Aorta (tissue), 5 donors: ENCODE measurements at regions not wholly inside any gene's neighbourhood (a gene's known extent, or its start where the extent isn't known, plus 50 kb on each side); places are given as distances from the start of the nearest gene placed in this dataset.
A peak's percentile ranks its signal among the peaks of the same experiment; 100 is the strongest.
"Not testable (repeated sequence)": the region's sequence is repeated elsewhere in the genome, so short reads cannot be mapped to it uniquely, and the experiment has no call there.

Experiments
- ATAC-seq: fragments of 200-7000 bp; cut with Tn5 transposase; one replicate; pipeline ENCODE4 v1.9.1; 2022; ENCODE audit warnings: moderate library complexity; ENCODE audit not compliant: low FRiP score
- DNase-seq, 2 donors: peaks; one replicate each; pipeline ENCODE4 v3.0.0-alpha.2; 2020
- H3K27ac ChIP-seq, 2 donors: one replicate each; pipeline ENCODE4 v1.5.1; 2013; ENCODE audit warnings: low read length in 2 of 2, mild to moderate bottlenecking in 2 of 2, moderate library complexity in 2 of 2, control low read depth in 1 of 2, inconsistent platforms in 1 of 2, low read depth in 1 of 2
- H3K27me3 ChIP-seq, 2 donors: one replicate each; pipeline ENCODE4 v1.6.1; 2013; ENCODE audit warnings: control low read depth in 1 of 2, low read length in 1 of 2, mild to moderate bottlenecking in 1 of 2, moderate library complexity in 1 of 2; ENCODE audit not compliant: insufficient read depth in 2 of 2, control insufficient read depth in 1 of 2
- H3K36me3 ChIP-seq, 2 donors: one replicate each; pipeline ENCODE4 v1.6.1; 2013; ENCODE audit warnings: control low read depth in 1 of 2, low read length in 1 of 2, mild to moderate bottlenecking in 1 of 2; ENCODE audit not compliant: insufficient read depth in 2 of 2, control insufficient read depth in 1 of 2
- H3K4me1 ChIP-seq, 2 donors: one replicate each; pipeline ENCODE4 v1.6.1; 2013; ENCODE audit warnings: low read length in 2 of 2, control low read depth in 1 of 2, mild to moderate bottlenecking in 1 of 2, moderate library complexity in 1 of 2; ENCODE audit not compliant: insufficient read depth in 2 of 2, control insufficient read depth in 1 of 2
- H3K4me3 ChIP-seq, 2 donors: one replicate each; pipeline ENCODE4 v1.5.1; 2013; ENCODE audit warnings: low read length in 2 of 2, control low read depth in 1 of 2, mild to moderate bottlenecking in 1 of 2
- H3K9me3 ChIP-seq: one replicate; pipeline ENCODE4 v1.6.1; 2013; ENCODE audit warnings: mild to moderate bottlenecking, low read length; ENCODE audit not compliant: control insufficient read depth
- WGBS, 2 donors: extraction: QIAGEN DNeasy Blood & Tissue Kit; methylation state at CpG; one replicate each; pipeline ENCODE4 v1.1.7; 2013; 5-methylcytosine and 5-hydroxymethylcytosine counted together
- intact Hi-C, 2 donors: fragments of 100-400 bp; cut with DNase I; formaldehyde crosslinking; loops; one replicate each; pipeline versions ENCODE4 v1.14.2 to v1.15.0; 2022
- donor health status: healthy with polysubstance abuse.
- donor health status: Bipolar disorder and iron deficiency.
- donor health status: DM: no; HTN: no; CAD: no.
- donor health status: DM: no; HTN: no; CAD: no.
- donor health status: DM: yes; HTN: yes; CAD: no.

- H3K4me3 ChIP-seq, ATAC-seq, H3K4me1 ChIP-seq, intact Hi-C loops, H3K9me3 ChIP-seq, H3K27me3 ChIP-seq, H3K27ac ChIP-seq, H3K36me3 ChIP-seq, DNase-seq: not testable (repeated sequence)
- WGBS, 2 donors = 61 to 65% methylated on average over 2 of the region's 2 CpGs
Observed at GRCh38 chr22:11060797-11061196, 4467.2 kb upstream of the OR11H1 start.

DNA sequence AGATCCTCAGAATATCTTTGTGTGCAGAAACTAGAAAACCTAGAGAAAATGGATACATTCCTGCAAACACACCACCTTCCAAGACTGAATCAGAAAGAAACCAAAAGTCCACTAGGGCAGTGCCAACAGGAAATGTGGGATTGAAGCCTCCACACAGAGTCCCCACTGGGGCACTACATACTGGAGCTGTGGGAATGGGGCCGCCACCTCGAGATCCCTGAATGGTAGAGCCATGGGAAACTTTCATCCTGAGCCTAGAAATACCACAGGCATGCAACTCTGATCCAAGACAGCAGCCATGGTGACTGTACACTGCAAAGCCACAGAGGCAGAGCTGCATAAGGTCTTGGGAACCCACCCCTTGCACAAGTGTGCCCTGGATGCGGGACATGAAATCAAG, 4465.5 kb upstream of the OR11H1 start:
- intact Hi-C loops, H3K9me3 ChIP-seq, H3K27me3 ChIP-seq, ATAC-seq, H3K36me3 ChIP-seq, H3K4me1 ChIP-seq, H3K4me3 ChIP-seq, H3K27ac ChIP-seq: not testable (repeated sequence)
- peak in 1 of 2 donors; percentile 73 for DNase-seq
- 33 to 38% methylated on average over 2 of the region's 3 CpGs for WGBS, 2 donors

DNA sequence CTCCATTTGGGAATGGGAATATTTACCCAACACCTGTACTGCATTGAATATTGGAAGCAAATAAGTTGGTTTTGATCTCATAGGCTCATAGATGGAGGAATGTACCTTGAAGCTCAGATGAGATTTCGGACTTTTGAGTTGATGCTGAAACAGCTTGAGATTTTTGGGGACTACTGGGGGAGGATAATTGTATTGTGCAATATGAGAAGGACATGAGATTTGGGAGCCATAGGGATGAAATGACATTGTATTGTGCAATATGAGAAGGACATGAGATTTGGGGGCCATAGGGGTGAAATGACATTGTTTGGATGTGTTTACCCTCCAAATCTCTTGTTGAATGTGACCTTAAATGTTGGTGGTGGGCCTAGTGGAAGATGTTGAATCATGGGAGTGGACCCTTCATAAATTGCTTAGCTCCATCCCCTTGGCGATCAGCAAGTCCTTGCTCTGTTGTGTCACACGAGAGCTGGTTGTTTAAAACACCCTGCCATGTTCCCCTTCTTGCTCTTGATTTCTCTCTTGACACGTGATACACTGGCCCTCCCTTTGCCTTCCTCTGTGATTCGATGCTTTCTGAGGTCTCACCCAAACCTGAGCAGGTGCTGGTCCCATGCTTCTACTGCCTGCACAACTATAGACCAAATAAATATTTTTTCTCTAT, 4464.8 kb upstream of the OR11H1 start:
- intact Hi-C loops, H3K36me3 ChIP-seq, H3K27ac ChIP-seq, H3K4me1 ChIP-seq, H3K27me3 ChIP-seq, H3K9me3 ChIP-seq, ATAC-seq, H3K4me3 ChIP-seq, DNase-seq: not testable (repeated sequence)
- 35% methylated on average over 5 of the region's 5 CpGs for WGBS, 2 donors

- WGBS, 2 donors = 69 to 73% methylated on average over 6 of the region's 6 CpGs
- H3K4me3 ChIP-seq, H3K4me1 ChIP-seq, H3K27ac ChIP-seq, ATAC-seq, intact Hi-C loops, H3K36me3 ChIP-seq, H3K27me3 ChIP-seq, DNase-seq, H3K9me3 ChIP-seq: not testable (repeated sequence)
Observed at GRCh38 chr22:11065210-11065609, 4462.8 kb upstream of the OR11H1 start.

GRCh38 chr22:11065876-11066457, 4462.0 kb upstream of the OR11H1 start:
- ATAC-seq = not testable (repeated sequence)

DNA sequence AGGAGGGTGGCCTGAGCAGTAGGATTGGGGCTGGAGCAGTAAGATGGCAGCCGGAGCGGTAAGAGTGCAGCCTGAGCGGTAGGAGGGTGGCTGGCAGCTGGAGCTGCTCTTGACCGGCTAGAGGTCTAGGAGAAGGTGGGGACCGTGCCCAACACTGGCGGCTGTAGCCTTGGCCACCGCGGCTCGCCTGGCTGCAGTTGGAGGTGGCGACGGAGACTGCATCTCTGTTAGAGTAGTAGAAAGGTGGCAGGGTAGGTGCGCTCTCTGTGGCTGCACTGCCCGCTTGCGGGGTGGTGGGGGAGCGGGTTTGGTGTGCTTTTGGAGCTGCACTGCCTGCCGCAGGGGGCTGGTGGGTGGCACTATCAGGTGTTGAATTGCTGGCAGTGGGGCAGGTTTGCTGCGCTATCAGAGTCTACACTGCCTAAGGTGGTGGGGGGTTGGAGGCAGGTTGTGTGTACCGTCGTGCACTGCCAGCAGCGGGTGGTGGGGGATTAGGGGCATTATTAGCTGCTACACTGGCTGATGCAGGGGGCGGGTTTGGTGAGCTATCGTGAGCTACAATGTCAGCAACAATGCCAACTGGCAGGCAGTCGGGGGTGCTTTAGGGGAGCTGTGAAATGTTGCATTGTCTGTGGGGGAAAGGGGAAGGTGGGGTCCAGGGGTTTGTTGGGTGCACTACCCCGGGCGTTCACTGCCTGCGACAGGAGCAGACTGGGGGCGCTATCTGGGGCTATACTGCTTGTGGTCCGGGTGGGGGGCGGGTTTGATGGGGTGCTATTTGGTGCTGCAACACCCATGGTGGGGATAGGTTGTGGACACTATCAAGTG, 4461.3 kb upstream of the OR11H1 start:
- DNase-seq = peak in 1 of 2 donors; percentile 84
- Histone ChIP-seq H3K36me3 (no peaks in the 10 kb centered on the region), H3K9me3 (peaks cover 1% of the 10 kb centered on the region), H3K4me3 (no peak overlapping the region), H3K27ac (no peak overlapping the region), H3K4me1 (no peaks in the 10 kb centered on the region), H3K27me3 (no peaks in the 10 kb centered on the region)
- peak; percentile 87 for ATAC-seq
- 77 to 79% methylated on average over 29 of the region's 29 CpGs for WGBS, 2 donors
- intact Hi-C loops = no loop called here

More at GRCh38 chr22:11065876-11066457, 4462.0 kb upstream of the OR11H1 start:
- DNase-seq, H3K27me3 ChIP-seq, H3K27ac ChIP-seq, H3K36me3 ChIP-seq, H3K4me1 ChIP-seq, H3K9me3 ChIP-seq, intact Hi-C loops, H3K4me3 ChIP-seq: not testable (repeated sequence)
- WGBS, 2 donors = 71 to 76% methylated on average over 18 of the region's 18 CpGs

DNA sequence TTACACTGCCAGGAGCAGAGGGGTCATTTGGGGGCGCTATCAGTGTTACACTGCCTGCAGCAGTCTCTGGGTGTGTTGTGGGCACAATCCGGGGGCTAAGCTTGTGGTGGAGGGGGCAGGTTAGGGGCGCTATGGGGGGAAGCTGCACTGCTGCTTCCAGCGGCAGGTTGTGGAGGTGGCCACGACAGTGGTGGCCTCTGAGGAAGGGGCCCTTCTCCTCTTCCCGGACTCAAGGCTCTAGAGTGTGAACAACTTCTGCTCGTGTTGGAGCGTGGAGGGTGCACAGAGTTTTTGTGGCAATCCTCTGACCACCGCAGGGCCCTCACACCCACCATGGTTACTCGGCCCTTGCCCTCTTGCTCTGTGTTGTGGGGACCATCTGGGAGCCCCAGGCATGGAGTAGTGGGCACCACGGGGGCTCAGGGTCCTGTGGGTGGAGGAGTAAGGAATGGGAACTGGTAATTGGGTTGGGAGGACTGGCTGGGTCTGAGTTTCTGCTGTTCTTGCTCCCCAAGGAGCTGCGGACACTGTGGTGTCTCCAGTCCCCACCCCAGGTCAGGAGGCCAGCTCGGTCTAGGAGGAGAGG, 4460.6 kb upstream of the OR11H1 start:
- peak; percentile 57 for ATAC-seq
- 67 to 71% methylated on average over 13 of the region's 13 CpGs for WGBS, 2 donors
- H3K27ac ChIP-seq, H3K9me3 ChIP-seq, intact Hi-C loops, H3K27me3 ChIP-seq, H3K4me3 ChIP-seq, H3K4me1 ChIP-seq, H3K36me3 ChIP-seq: not testable (repeated sequence)
- peak in 1 of 2 donors; percentile 79 for DNase-seq

- H3K36me3 ChIP-seq, H3K27ac ChIP-seq, ATAC-seq, H3K4me1 ChIP-seq, H3K4me3 ChIP-seq, H3K27me3 ChIP-seq, intact Hi-C loops, H3K9me3 ChIP-seq: not testable (repeated sequence)
- WGBS, 2 donors = 59 to 64% methylated on average over 6 to 7 of the region's 7 CpGs
- peak in 1 of 2 donors; percentile 74 for DNase-seq
Observed at GRCh38 chr22:11067937-11068336, 4460.1 kb upstream of the OR11H1 start.
